GM12875 (cell line): ENCODE measurements at regions not wholly inside any gene's neighbourhood (a gene's known extent, or its start where the extent isn't known, plus 50 kb on each side); places are given as distances from the start of the nearest gene placed in this dataset.

Source experiments
- H3K4me3 ChIP-seq: one replicate; pipeline ENCODE4 v1.5.1; 2011; ENCODE audit warnings: low read depth, low read length, control low read depth
- TF ChIP-seq, protein P1 (sequence below): IDR thresholded peaks from 2 replicates; pipeline ENCODE4 v1.5.1; 2011; ENCODE audit warnings: low read depth, mild to moderate bottlenecking, control low read depth, inconsistent platforms, low read length, moderate library complexity, borderline replicate concordance; ENCODE audit not compliant: insufficient read depth

GRCh38 chr4:186889876-186890643 is 166.4 kb upstream of the FAT1 start:
- H3K4me3 ChIP-seq: no peak overlapping the region
- TF ChIP-seq, protein P1, sequence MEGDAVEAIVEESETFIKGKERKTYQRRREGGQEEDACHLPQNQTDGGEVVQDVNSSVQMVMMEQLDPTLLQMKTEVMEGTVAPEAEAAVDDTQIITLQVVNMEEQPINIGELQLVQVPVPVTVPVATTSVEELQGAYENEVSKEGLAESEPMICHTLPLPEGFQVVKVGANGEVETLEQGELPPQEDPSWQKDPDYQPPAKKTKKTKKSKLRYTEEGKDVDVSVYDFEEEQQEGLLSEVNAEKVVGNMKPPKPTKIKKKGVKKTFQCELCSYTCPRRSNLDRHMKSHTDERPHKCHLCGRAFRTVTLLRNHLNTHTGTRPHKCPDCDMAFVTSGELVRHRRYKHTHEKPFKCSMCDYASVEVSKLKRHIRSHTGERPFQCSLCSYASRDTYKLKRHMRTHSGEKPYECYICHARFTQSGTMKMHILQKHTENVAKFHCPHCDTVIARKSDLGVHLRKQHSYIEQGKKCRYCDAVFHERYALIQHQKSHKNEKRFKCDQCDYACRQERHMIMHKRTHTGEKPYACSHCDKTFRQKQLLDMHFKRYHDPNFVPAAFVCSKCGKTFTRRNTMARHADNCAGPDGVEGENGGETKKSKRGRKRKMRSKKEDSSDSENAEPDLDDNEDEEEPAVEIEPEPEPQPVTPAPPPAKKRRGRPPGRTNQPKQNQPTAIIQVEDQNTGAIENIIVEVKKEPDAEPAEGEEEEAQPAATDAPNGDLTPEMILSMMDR: no peak

DNA sequence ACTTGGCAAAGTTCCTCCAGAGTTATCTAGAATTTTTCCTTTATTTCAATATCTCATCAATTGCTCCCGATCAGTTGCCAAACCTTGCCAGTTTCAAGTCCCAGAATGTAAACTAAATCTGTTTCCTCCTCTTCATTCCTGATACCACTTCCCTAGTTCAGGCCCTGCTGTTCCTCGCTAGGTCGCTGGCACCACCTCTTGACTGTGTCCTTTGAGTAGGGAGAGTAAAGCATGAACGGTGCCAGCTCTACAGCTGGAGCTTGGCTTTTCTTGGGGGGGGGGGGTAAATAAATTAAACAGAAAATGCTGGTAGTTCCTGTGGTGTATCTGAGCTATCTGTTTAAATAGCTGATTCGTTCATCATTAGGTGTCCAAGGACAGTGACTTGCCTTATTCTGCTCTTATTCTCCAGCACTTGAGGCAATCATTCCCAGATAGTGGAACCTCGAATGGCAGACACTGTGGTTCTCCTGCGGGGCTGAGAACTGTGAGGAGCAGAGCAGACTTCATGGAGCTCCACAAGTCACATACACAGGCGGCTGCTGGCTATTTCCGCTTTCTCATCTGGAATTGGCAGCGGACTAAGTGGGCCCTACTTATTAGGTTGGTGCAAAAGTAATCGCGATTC is 168.3 kb upstream of the FAT1 start:
- H3K4me3 ChIP-seq: no peak overlapping the region
- TF ChIP-seq, protein P1: no peak

DNA sequence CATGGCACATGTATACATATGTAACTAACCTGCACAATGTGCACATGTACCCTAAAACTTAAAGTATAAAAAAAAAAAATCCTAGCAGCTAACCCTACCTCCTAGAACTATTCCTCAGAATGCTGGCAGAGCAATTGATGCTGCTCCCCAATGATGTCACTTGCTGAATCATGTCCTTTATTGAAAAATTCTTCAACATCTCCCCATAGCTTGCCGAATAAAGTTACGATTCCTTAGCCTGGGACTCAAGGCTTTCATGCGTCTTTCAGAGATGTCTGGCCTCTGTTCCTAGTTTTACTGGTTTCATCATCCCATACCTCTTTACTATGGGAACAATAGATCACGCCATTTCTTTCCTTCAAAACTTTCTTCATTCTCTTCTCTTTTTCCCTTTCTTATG is 174.7 kb upstream of the FAT1 start:
- TF ChIP-seq, protein P1: no peak
- no peak overlapping the region for H3K4me3 ChIP-seq

GRCh38 chr4:186900232-186900900 is 176.7 kb upstream of the FAT1 start:
- no peak overlapping the region for H3K4me3 ChIP-seq
- TF ChIP-seq, protein P1: no peak

DNA sequence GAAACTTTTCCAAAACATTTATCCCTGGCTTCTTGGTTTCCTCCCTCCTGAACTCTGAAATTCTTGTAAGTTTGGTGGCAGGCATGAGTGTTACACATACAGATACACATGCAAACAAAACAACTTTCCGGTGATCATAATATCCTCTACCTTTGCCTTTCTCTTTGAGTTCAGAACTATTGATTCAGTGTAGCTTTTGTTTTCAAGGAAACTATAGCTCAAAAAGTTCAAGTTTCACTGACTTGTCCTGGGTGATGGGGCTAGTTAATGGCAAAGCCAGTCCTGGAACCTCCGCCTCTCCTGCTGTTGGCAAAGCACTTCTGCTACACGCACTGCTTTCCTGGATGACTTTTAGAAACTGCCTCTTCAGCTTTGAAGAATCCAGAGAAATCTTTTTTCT is 177.3 kb upstream of the FAT1 start:
- TF ChIP-seq, protein P1: no peak
- H3K4me3 ChIP-seq: no peak overlapping the region

DNA sequence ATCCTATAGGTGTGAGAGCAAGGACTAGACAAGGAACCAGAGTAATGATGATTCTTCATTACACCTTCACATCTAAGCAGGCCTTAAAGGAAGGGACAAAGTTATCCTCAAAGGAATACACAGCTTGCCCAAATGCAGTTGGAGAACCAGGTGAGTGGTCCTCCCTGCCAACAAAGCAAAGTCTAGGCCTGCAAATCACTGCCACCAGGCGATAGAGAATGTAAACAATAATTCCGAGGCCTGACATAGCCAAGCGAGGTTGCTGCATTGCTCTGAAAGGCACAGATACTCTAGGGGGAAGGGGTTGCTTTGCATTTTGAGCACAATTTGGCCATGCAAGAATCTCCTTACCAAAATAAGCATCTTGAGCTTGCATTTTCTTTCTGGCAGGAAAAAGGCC is 178.2 kb upstream of the FAT1 start:
- no peak overlapping the region for H3K4me3 ChIP-seq
- TF ChIP-seq, protein P1: no peak
